GM19468 (cell line): ENCODE measurements at regions not wholly inside any gene's neighbourhood (a gene's known extent, or its start where the extent isn't known, plus 50 kb on each side); places are given as distances from the start of the nearest gene placed in this dataset.

Experiments
- ATAC-seq: cut with Tn5 transposase; IDR thresholded peaks from one replicate; pipeline ENCODE4 v1.9.1; 2021; ENCODE audit warnings: mild to moderate bottlenecking, moderate library complexity, moderate number of reproducible peaks; ENCODE audit not compliant: unreplicated experiment; ENCODE audit errors: extremely low read depth

GRCh38 chr9:119091074-119091473, 278.2 kb downstream of the BRINP1 start:
- no peak for ATAC-seq

- ATAC-seq, result no peak
Measured at GRCh38 chr9:119092125-119092524, 277.1 kb downstream of the BRINP1 start.

GRCh38 chr9:119094086-119094485, 275.1 kb downstream of the BRINP1 start:
- ATAC-seq, result no peak

GRCh38 chr9:119095072-119095471, 274.2 kb downstream of the BRINP1 start:
- no peak for ATAC-seq

GRCh38 chr9:119101048-119101447, 268.2 kb downstream of the BRINP1 start:
- no peak for ATAC-seq

- no peak for ATAC-seq
Measured at GRCh38 chr9:119114681-119115080, 254.6 kb downstream of the BRINP1 start.
